GM18907 (cell line): ENCODE measurements at regions not wholly inside any gene's neighbourhood (a gene's known extent, or its start where the extent isn't known, plus 50 kb on each side); places are given as distances from the start of the nearest gene placed in this dataset.
A peak's percentile ranks its signal among the peaks of the same experiment; 100 is the strongest.
"Not testable (repeated sequence)": the region's sequence is repeated elsewhere in the genome, so short reads cannot be mapped to it uniquely, and the experiment has no call there.

ENCODE experiments used
- ATAC-seq: cut with Tn5 transposase; IDR thresholded peaks from one replicate; pipeline ENCODE4 v1.9.1; 2021; ENCODE audit warnings: mild to moderate bottlenecking, moderate library complexity; ENCODE audit not compliant: unreplicated experiment

DNA sequence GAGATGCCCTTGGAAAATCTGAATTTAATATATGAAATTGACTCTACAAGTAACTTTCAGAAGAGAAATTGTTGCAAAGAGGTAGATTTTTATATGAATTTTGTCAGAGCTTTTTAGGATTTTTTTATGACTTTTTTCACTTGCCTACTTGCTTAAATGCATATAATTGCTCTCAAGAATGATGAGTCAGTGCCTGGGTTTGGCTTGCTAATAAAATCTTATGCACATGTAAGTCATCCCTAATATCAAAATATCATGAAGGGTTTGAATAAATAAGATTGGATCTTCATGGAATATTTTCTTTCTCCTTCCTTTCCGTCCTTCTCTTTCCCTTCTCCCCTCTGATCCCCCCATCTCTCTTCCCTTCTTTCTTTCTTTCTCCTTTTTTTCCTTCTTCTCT, 354.1 kb downstream of the TXNL1 start:
- ATAC-seq = no peak

DNA sequence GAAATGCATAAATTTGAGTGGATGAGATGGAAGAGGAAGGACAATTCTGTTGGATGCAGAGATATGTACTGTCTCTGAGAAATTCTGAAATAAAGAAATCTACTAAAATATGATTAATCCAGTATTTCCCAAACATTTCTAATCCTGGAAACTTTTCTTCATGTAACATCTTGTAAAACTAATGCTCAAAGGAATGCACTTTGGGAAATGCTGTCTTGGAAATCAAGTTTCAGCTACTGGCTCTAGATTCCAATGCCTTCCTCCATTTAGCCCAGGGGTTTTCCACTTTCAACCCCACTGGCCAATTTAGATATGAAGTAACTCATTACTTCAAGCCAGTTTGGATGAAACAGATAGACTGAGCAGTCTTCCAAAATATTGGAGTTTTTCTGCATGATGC, 355.1 kb downstream of the TXNL1 start:
- ATAC-seq = no peak

DNA sequence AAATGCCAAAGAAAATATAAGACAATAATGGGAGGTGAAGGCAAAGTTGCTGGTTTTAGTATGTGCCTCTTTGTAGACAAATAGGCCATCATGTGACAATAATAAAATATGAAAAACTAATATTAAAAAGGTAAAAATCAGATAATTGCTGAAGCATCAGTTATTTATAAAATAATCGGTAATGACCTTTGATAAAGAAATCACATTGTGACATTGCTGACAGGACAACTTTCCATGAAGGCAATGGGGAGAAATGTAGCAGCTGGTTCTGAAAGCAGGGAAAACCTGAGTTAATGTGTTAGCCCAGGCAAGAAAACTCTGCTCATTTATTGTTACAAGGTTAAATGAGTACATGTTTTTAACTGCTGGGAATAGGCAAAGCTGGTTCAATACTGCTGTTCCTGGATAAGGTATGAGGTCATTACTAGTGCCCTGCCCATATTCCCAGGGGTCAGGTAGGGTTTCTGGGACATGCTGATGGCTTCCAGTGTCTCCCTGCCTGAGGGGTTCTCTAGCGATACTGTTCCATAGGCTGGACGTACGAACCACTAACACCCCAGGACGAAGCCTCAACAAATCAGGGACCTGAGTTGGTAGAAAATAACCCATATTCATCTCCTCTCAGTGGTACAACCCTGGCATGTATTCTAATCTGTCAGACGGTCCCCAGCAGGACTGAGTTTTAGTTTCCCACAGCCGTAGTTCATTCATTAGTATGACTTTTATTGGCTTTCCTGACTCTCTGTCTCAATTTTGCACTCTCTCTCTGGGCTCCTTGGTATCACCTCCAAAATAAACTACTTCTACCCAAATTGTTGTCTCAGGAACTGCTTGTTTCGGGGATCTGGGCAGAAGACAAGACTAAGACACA, 355.9 kb downstream of the TXNL1 start:
- ATAC-seq = no peak

DNA sequence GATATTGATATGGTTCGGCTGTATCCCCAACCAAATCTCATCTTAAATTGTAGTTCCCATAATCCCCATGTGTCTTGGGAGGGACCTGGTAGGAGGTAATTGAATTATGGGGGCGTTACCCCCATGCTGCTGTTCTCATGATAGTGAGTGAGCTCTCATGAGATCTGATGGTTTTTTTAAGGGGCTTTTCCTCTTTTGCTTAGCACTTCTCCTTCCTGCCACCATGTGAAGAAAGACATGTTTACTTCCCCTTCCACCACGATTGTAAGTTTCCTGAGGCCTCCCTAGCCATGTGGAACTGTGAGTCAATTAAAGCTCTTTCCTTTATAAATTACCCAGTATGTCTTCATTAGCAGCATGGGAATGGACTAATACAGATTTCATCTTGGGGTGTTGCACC, 358.6 kb downstream of the TXNL1 start:
- not testable (repeated sequence) for ATAC-seq

DNA sequence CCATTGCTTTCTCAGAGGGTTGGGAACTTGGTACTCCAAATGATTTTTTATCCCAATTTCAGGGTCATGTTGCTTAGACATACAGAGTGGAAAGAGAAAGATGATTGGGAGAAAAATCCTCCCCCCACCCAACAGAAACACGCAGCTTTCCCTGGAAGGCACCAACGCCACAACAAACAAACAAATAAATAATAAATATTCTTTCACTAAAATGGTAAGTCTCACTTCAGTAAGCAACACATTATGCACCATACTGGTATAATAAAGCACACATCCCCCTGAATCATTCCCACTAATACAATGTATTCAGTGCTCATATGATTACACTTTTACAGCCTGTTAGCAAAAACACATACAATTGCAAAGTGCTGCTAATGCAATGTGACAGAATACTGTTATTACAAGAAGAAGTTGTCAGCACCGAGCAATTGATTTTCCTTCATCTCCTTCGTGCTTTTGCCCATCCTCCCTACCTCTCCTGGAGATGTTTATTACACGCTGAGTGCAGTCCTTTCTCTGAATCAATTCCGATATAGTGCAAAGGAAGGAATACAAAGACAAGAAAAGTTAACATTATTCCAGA, 359.9 kb downstream of the TXNL1 start:
- no peak for ATAC-seq

DNA sequence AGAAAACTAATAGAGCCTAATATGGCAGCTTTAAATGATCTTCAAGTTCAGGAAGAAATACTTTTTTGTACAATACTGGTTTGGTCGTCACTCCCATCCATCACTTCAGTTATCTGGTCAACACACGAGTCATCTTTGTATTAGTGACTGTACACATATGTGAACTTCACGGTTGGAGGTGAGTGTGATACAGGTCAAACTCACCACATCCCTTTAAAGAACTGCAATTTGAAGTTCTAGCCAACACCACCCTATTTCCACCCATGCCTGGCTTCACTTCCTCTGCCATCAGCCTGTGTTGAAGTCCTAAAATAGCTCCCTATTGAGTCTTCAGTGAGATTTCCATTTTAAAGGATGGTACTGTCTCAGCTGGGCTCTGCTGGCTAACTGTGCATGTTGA, 361.9 kb downstream of the TXNL1 start:
- no peak for ATAC-seq

DNA sequence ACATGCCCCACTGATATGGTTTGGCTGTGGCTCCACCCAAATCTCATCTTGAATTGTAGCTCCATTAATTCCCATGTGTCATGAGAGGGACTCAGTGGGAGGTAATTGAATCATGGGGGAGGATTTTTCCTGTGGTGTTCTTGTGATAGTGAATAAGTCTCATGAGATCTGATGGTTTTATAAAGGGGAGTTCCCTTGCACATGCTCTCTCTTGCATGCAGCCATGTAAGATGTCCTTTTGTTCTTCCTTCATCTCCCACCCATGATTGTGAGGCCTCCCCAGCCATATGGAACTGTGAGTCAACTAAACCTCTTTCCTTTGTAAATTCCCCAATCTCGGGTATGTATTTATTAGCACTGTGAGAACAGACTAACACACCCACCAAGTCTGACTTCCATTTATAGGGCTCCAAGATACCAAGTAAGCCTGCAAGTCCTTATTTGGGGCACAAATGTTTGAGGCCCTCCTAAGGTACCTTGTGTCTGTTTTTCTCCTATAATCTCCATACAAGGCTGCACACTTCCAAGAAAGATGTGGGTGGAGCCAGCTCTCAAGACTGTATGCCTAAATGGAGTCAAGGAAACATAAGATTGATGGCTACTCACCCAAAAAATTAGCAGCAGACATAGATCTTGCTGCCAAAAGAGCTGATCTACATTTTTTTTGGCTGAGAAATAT, 364.7 kb downstream of the TXNL1 start:
- ATAC-seq = no peak

DNA sequence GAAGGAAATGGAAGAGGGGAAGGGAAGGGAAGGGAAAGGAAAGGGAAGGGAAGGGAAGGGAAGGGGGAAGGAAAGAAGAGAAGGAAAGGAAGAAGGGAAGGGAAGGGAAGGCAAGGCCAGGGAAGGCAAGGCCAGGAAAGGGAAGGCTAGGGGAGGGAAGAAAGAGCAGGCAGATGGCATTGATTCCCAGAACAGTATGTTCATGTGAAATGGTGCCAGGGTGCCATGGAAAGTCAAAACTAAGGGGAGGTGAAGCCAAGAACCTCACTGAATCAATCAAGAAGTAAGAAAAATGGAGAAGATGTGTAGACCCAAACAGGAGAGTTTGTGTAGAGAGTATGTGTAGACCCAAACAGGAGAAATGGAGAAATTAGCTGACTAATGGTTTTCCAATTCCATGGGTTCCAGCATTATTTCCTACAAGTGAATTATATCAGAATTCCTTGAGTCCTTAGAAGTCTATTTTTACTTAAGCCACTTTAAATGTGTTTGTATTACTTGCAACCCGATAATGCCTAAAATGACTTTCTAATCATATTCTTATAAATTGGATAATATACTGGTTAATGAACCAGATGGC, 367.6 kb downstream of the TXNL1 start:
- no peak for ATAC-seq

DNA sequence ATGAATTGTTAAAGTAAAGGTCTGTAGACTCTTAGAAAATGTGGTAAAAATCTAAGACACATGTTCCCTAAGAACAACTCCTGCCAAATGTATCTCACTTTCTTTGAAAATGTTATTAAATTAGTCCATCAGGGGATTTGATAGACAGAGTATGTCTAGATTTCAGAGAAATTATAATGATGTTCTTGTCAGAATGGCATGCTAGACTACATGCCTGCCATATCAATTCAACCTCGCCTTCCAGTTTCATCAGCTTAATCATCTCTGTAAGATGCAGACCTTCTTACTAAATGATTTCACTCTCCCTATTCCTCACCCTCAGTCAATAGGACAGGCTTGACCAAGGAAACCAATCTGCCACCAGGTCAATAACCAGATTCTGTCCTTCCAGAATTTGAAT, 368.4 kb downstream of the TXNL1 start:
- no peak for ATAC-seq

DNA sequence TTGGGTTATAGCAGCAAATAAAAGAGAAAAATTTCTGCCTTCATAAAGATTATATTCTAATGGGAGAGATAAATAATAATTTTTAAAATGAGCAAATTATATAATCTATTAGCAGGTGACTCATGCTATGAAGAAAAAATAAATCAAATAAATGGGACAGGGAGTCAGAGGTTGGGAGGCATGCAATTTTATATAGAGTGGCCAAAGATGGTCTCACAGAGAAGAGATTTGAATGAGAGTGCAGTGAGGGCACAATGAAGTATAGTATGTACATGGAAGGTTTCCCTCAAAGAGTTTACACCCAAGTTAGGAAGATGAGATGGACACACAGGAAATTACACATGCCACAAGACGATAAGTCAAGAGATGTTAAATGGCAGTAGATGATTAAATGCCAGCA, 369.4 kb downstream of the TXNL1 start:
- ATAC-seq = no peak

DNA sequence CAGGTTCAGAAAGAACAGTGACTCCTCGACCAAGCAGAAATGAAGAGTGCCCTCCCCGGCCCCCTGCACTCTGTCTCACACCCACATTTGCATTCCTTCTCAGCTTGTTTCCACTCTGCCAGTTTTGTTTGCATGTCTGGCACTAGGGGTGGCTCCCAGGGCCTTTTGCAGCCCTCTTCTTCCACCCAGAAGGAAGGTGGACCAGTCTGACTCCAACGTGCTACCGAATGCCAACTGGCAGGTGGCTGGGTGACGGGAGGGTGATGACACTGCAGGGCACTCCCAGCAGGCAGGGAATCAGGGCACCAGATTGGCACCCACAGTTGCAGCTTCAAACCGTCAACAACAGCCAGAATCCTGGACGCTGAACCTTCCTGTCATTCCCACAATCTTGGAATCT, 371.1 kb downstream of the TXNL1 start:
- peak; percentile 60 for ATAC-seq

DNA sequence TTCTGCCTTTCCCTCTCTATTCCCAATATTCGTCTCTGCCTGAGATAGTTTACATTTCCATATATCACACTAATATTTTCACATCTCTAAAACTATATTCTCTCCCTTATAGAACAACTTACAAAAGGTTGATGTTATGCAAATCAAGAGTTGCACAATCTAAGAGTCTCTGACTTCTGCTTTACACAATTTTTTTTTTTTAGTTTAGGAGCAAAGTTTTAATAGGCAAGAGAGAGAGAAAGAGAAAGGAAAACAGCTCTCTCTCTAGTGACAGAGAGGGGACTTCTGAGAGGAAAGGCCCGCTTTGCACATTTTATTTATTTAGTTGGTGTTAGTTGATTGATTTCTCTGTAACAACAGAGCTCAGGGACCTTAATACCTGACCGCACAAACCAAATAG, 380.2 kb downstream of the TXNL1 start:
- peak; percentile 48 for ATAC-seq

DNA sequence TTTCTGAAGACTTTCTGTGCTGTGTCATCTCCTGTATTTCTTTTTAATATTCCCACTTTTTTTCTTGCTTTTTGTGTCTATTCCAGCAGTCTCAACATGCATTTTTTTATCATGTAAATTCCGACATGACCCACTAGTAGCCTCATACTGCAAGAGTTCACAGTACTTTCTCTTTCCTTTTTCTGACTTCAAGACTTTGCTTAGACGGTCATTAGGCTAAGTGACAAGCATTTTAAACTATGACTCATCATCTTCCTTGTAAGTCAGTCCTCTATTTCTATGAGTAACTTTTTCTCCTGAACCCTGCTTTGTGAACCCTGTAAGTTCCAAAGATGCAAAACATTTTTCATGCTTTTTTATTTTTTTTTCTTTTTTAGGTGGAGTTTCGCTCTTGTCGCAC, 381.2 kb downstream of the TXNL1 start:
- peak; percentile 86 for ATAC-seq

DNA sequence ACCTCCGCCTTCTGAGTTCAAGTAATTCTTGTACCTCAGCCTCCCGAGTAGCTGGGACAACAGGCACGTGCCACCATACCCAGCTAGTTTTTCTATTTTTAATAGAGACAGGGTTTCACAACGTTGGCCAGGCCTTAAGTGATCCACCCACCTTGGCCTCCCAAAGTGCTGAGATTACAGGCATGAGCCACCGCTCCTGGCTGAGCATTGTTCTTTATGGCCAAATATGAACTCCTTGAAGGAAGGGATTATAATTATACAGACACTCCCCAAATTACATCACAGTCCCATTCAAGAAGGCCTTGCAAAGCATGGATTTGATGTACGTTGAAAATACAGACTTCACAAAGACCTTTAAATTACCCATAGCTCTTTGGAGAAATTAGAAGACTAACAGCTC, 381.7 kb downstream of the TXNL1 start:
- no peak for ATAC-seq

DNA sequence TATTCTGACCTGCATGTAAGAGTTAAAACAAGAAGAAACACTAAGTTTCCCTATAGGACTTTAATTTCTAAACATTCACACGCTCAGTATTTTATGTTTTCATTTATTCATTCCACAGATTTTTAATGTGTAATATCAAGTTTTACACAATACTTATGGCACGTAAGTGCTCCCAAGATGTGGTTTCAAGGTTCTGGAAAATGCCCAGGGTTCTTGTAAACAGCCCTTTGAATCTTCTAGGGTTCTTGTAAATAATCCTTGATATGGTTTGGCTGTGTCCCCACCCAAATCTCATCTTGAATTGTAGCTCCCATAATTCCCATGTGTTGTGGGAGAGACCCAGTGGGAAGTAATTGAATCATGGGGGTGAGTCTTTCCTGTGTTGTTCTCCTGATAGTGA, 383.0 kb downstream of the TXNL1 start:
- no peak for ATAC-seq

DNA sequence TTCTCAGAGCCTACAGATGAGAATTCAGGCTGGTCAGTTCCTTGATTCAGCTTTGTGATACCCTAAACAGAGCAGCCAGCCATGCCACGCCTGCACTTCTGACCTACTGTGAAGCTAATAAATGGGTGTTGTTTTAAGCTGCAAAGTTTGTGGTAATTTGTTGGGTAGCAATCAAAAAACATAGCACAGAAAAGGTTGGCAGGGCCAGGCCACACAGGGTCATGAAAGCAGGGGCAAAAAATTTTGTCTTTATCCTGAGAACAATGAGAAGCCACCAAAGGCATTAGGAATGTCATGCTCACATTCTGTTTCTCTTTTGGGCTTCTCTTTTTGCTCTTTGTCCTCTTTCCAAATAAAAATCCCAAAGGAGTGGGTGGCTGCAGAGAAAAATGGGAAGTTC, 385.9 kb downstream of the TXNL1 start:
- ATAC-seq = no peak

DNA sequence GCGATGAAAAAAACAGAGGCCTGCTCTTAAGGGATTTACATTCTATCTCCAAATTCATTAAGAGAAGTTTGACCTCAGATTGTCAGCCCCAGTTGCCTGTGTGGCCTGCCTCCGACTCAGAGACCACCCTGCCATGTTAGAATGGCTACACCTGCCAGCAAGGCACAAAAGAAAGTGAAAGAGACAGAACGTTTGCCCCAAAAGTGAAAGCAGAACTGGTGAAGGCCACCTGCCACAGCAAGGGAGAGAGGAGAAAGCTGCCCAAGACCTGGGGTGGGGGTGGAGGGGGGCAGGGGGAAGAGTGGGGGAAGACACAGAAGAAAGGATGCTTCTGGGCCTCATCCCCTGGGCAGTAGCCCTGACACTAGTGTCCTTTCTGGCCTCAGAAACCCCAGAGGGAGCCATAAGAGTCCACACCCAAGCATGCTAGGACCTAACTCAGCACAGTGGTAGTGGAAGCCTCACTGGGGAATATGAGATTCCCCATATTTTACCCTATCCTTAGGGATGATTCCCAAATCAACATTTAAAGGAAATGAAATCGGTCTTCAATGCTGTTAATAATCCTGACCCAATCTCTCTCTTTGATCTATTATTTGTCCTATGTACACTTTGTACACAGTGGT, 389.7 kb downstream of the TXNL1 start:
- peak; percentile 99 for ATAC-seq

DNA sequence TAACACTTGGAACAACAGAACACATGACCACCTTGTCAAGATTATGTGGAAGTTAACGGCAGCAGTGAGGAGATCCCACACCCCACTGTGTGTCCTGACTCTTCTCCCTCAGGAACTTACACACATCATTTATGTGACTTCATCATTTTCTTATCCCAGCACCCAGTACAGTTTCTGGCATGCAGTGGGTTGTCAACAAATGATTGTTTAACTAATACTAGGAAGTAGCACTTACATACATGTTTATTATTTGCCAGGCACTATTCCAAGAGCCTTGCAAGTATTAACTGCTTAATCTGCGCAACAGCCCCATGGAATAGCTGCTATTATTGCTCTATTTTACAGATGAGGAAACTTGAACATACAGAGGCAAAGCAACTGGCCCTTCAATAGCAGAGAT, 391.5 kb downstream of the TXNL1 start:
- ATAC-seq = no peak

DNA sequence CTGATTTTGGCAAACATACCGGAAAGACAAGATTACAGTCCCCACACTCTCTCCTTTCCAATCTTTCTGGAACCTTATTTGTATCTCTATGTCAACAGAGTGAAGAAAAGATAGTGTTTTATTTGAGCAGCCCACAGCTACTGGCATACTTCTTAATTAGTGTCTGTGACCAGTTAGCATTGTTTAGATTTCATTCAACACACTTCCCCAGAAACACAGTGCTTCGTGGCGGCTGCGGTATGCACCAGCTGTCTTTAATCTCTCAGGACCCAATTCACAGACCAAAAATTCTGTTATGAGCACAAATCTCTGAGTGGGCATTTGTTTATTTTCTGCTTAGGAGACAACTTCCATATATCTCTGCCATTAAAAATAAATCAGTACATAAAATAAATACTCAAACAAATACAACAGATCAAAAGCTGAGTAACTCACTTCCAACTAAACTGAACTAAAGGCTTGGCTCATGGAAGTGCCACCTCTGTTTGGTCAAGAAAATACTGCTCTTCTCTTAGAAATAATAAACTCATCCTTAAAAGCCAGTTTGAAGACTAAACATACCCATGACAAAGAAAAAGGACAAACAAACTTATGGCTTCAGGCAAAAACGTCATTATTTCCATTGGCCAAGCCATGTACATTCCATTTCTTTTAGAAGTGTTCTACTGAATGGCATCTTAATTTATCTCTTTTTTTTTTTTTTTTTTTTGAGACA, 392.4 kb downstream of the TXNL1 start:
- ATAC-seq = no peak

DNA sequence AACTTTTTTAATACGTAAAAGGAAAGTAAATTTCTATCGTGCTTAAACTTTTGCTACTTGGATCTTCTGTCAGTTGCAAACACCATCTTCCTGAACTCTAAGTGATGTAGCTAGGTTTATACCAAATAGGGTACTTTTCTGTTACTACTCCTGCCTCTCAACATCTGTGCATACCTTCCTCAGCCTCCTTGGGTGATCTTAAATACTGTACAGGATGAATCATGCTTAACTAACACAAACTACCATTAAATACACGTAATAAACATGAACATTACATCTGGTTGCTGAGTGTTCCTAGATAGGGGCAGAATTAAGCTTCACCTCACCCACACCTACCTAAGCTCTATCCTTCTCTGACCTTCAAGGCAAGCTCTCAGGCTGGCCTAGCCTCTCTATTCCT, 398.0 kb downstream of the TXNL1 start:
- ATAC-seq = no peak

DNA sequence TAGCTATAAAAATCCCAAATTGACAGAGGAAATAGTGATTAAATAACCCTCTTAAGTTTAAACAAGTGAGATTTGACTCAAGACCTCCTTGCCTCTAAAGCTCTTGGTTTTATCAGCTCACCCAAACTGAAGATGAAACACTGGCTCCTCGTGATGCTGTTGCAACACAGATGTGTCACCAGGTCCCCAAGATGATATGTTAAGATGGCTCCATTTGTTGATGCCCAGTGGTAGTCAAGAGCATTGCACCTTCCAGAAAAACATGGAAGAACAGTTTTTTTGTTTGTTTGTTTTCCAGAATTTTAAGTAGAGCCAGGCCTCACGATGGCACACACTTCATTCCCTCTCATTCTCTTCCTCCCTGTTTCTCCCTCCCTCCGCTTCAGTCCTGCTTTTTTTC, 399.8 kb downstream of the TXNL1 start:
- no peak for ATAC-seq
